Trophoblast cell (in vitro differentiated cells and primary cell): ENCODE measurements at regions not wholly inside any gene's neighbourhood (a gene's known extent, or its start where the extent isn't known, plus 50 kb on each side); places are given as distances from the start of the nearest gene placed in this dataset.

ENCODE experiments used
- DNase-seq, 2 donors: peaks; one replicate each; pipeline ENCODE4 v3.0.0-alpha.2; 2016
- H2AFZ ChIP-seq: 2 replicates; pipeline ENCODE4 v1.6.1; 2013; ENCODE audit warnings: low read length, moderate library complexity, mild to moderate bottlenecking; ENCODE audit not compliant: insufficient read depth, poor library complexity
- H2AK5ac ChIP-seq: 2 replicates; pipeline ENCODE4 v1.6.1; 2013; ENCODE audit warnings: mild to moderate bottlenecking, low read length
- H2BK120ac ChIP-seq: 2 replicates; pipeline ENCODE4 v1.6.1; 2013; ENCODE audit warnings: low read length, mild to moderate bottlenecking, moderate library complexity; ENCODE audit not compliant: insufficient read depth, poor library complexity
- H2BK12ac ChIP-seq: 2 replicates; pipeline ENCODE4 v1.6.1; 2013; ENCODE audit warnings: mild to moderate bottlenecking, low read length, moderate library complexity
- H2BK5ac ChIP-seq: 2 replicates; pipeline ENCODE4 v1.6.1; 2013; ENCODE audit warnings: low read length, low read depth, moderate library complexity, mild to moderate bottlenecking; ENCODE audit not compliant: poor library complexity
- H3K14ac ChIP-seq: 2 replicates; pipeline ENCODE4 v1.6.1; 2013; ENCODE audit warnings: mild to moderate bottlenecking, low read length
- H3K18ac ChIP-seq: 2 replicates; pipeline ENCODE4 v1.6.1; 2013; ENCODE audit warnings: mild to moderate bottlenecking, low read length
- H3K23ac ChIP-seq: 2 replicates; pipeline ENCODE4 v1.6.1; 2013; ENCODE audit warnings: low read length
- H3K27ac ChIP-seq: 2 replicates; pipeline ENCODE4 v1.5.1; 2013; ENCODE audit warnings: low read depth, mild to moderate bottlenecking, inconsistent platforms, low read length, moderate library complexity
- H3K27me3 ChIP-seq: 2 replicates; pipeline ENCODE4 v1.6.1; 2013; ENCODE audit warnings: inconsistent platforms, mild to moderate bottlenecking, low read length, moderate library complexity; ENCODE audit not compliant: insufficient read depth
- H3K36me3 ChIP-seq, 2 experiments: 1 replicate in 1 of 2; 2 replicates in 1 of 2; pipeline ENCODE4 v1.6.1; 2013; ENCODE audit warnings: low read length in 2 of 2, mild to moderate bottlenecking in 2 of 2, moderate library complexity in 1 of 2; ENCODE audit not compliant: insufficient read depth in 2 of 2, control insufficient read depth in 1 of 2
- H3K4ac ChIP-seq: 2 replicates; pipeline ENCODE4 v1.6.1; 2013; ENCODE audit warnings: low read depth, mild to moderate bottlenecking, low read length, moderate library complexity
- H3K4me1 ChIP-seq, 2 experiments: 1 replicate in 1 of 2; 2 replicates in 1 of 2; pipeline ENCODE4 v1.6.1; 2013; ENCODE audit warnings: low read length in 2 of 2, mild to moderate bottlenecking in 2 of 2, moderate library complexity in 1 of 2; ENCODE audit not compliant: insufficient read depth in 2 of 2, control insufficient read depth in 1 of 2
- H3K4me2 ChIP-seq: 2 replicates; pipeline ENCODE4 v1.6.1; 2013; ENCODE audit warnings: inconsistent platforms, mild to moderate bottlenecking, low read length, moderate library complexity
- H3K4me3 ChIP-seq: 2 replicates; pipeline ENCODE4 v1.5.1; 2013; ENCODE audit warnings: mild to moderate bottlenecking, low read depth, low read length, inconsistent platforms
- H3K79me1 ChIP-seq: one replicate; pipeline ENCODE4 v1.6.1; 2013; ENCODE audit warnings: low read length
- H3K79me2 ChIP-seq: 2 replicates; pipeline ENCODE4 v1.6.1; 2013; ENCODE audit warnings: low read length, mild to moderate bottlenecking; ENCODE audit not compliant: control insufficient read depth, insufficient read depth, poor library complexity
- H3K9ac ChIP-seq: 2 replicates; pipeline ENCODE4 v1.6.1; 2013; ENCODE audit warnings: mild to moderate bottlenecking, low read length
- H3K9me3 ChIP-seq: 2 replicates; pipeline ENCODE4 v1.6.1; 2013; ENCODE audit warnings: low read depth, mild to moderate bottlenecking, control low read depth, inconsistent platforms, low read length; ENCODE audit not compliant: insufficient read depth
- H4K12ac ChIP-seq: 2 replicates; pipeline ENCODE4 v1.6.1; 2013; ENCODE audit warnings: low read depth, mild to moderate bottlenecking, low read length, moderate library complexity
- H4K8ac ChIP-seq: 2 replicates; pipeline ENCODE4 v1.6.1; 2013; ENCODE audit warnings: low read depth, mild to moderate bottlenecking, low read length, moderate library complexity
- H4K91ac ChIP-seq: one replicate; pipeline ENCODE4 v1.6.1; 2013; ENCODE audit warnings: low read depth, mild to moderate bottlenecking, low read length, moderate library complexity
- WGBS: extraction: QIAGEN DNeasy Blood & Tissue Kit; methylation state at CpG from one replicate; pipeline ENCODE4 v1.1.7; 2013; ENCODE audit warnings: missing lambda C conversion rate; ENCODE audit not compliant: insufficient read length, insufficient coverage; ENCODE audit errors: extremely low coverage; 5-methylcytosine and 5-hydroxymethylcytosine counted together

DNA sequence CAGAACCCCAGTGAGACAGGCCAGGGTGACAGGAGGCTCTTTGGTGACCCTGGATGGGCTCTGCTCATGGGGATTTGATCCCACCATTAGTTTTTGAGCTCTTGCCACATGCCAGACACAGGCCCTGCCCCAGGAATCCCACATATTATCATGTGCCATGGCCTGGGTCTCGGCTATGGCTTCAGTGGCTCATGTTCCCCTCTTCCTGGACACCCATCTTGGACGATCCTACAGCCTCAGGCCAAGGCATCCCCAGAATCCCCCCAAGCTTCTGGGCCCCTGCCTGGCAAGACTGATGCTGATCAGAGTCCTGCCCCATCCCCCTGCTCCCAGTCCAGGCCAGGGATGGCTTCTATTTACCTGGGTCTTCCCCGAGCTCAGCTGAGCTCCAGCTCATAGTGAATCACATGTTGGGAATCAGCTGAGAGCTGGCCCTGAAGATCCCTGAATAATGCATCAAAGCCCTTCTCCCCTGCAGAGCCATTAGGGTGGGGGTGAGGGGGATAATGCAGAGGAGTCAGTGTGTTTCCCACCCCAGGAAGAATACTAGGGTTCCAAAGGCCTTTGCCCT lies 50.9 kb upstream of the CHRNB4 start:
- Histone ChIP-seq H3K79me2 (no peaks in the 10 kb centered on the region), H3K9me3 (no peaks in the 10 kb centered on the region), H2BK5ac (no peak overlapping the region), H4K8ac (no peak overlapping the region), H3K79me1 (no peaks in the 10 kb centered on the region), H3K36me3 (no peaks in the 10 kb centered on the region), H2AK5ac (no peak overlapping the region), H2AFZ (no peak overlapping the region), H3K4me3 (no peak overlapping the region), H3K23ac (no peak overlapping the region), H2BK120ac (no peak overlapping the region), H3K14ac (no peak overlapping the region), H3K27ac (no peak overlapping the region), H3K4me2 (no peak overlapping the region), H4K12ac (no peak overlapping the region), H3K4ac (no peak overlapping the region), H4K91ac (no peak overlapping the region), H3K9ac (no peak overlapping the region), H3K4me1 (no peaks in the 10 kb centered on the region), H3K18ac (no peak overlapping the region), H3K27me3 (no peaks in the 10 kb centered on the region), H2BK12ac (no peak overlapping the region)
- WGBS = no CpG with 5 or more reads among the region's 3 CpGs
- no peak for DNase-seq

GRCh38 chr15:78691167-78691850 lies 50.3 kb upstream of the CHRNB4 start:
- no peak overlapping the region for H3K23ac ChIP-seq
- H2AFZ ChIP-seq = no peak overlapping the region
- H2BK120ac ChIP-seq = no peak overlapping the region
- no peak overlapping the region for H3K14ac ChIP-seq
- DNase-seq = no peak
- no peaks in the 10 kb centered on the region for H3K79me1 ChIP-seq
- no peaks in the 10 kb centered on the region for H3K4me1 ChIP-seq
- no peak overlapping the region for H3K9ac ChIP-seq
- H2AK5ac ChIP-seq = no peak overlapping the region
- no peak overlapping the region for H2BK12ac ChIP-seq
- H3K4me3 ChIP-seq = no peak overlapping the region
- H3K18ac ChIP-seq = no peak overlapping the region
- no peak overlapping the region for H4K91ac ChIP-seq
- H3K27me3 ChIP-seq = no peaks in the 10 kb centered on the region
- H3K9me3 ChIP-seq = no peaks in the 10 kb centered on the region
- no peak overlapping the region for H2BK5ac ChIP-seq
- H4K12ac ChIP-seq = no peak overlapping the region
- no peak overlapping the region for H3K27ac ChIP-seq
- WGBS = no CpG with 5 or more reads among the region's 9 CpGs
- no peak overlapping the region for H3K4me2 ChIP-seq
- no peak overlapping the region for H3K4ac ChIP-seq
- H3K36me3 ChIP-seq = no peaks in the 10 kb centered on the region
- H3K79me2 ChIP-seq = no peaks in the 10 kb centered on the region
- H4K8ac ChIP-seq = no peak overlapping the region
